Endothelial cell of umbilical vein (primary cell): ENCODE measurements at regions not wholly inside any gene's neighbourhood (a gene's known extent, or its start where the extent isn't known, plus 50 kb on each side); places are given as distances from the start of the nearest gene placed in this dataset.

Experiments
- BruUV-seq: library from RNA; stranded (reverse); fragments of 400-500 nt; replicated peaks from 2 replicates; lab custom pipeline; 2021; lab: Mats Ljungman, UMichigan
- CTCF ChIA-PET: fragments of 300-600, 350-600 bp; sonication (Branson Sonifier 250); formaldehyde crosslinking; loops from one replicate; lab custom pipeline; 2021; ENCODE audit warnings: antibody characterized with exemption, inconsistent platforms; lab: Charles Lee
- POLR2A ChIA-PET: fragments of 300-600, 350-600 bp; sonication (Branson Sonifier 250); formaldehyde crosslinking; loops from one replicate; lab custom pipeline; 2021; ENCODE audit warnings: antibody characterized with exemption, inconsistent platforms; lab: Charles Lee
- DNase-seq: peaks from one replicate; pipeline ENCODE4 v3.0.0-alpha.2; 2011; ENCODE audit warnings: low read depth, low spot score
- FAIRE-seq: peaks from 2 replicates; lab custom pipeline; 2011; peaks lifted over from hg19 to GRCh38; lab: Jason Lieb, UNC
- H2AFZ ChIP-seq: 2 replicates; pipeline ENCODE4 v1.6.0; 2012; ENCODE audit warnings: low read depth, low read length, control low read depth, inconsistent platforms
- H3K27ac ChIP-seq: 2 replicates; pipeline ENCODE4 v1.5.1; 2011; ENCODE audit warnings: low read depth, mild to moderate bottlenecking, control low read depth, low read length, moderate library complexity; ENCODE audit not compliant: insufficient read depth
- H3K27me3 ChIP-seq, 2 experiments: 2 replicates each; pipeline versions ENCODE4 v1.6.0 to v1.6.1; 2011; ENCODE audit warnings: low read length in 2 of 2, mixed read lengths in 1 of 2; ENCODE audit not compliant: control insufficient read depth in 2 of 2, insufficient read depth in 2 of 2
- H3K36me3 ChIP-seq, 2 experiments: 2 replicates in 1 of 2; 3 replicates in 1 of 2; pipeline ENCODE4 v1.5.1; 2011; ENCODE audit warnings: low read length in 2 of 2, mild to moderate bottlenecking in 1 of 2, moderate library complexity in 1 of 2; ENCODE audit not compliant: control insufficient read depth in 2 of 2, insufficient read depth in 2 of 2; ENCODE audit errors: extremely low read depth in 1 of 2
- H3K4me1 ChIP-seq: 3 replicates; pipeline ENCODE4 v1.5.1; 2011; ENCODE audit warnings: mild to moderate bottlenecking, low read length; ENCODE audit not compliant: control insufficient read depth, insufficient read depth; ENCODE audit errors: extremely low read depth
- H3K4me2 ChIP-seq: 2 replicates; pipeline ENCODE4 v1.6.1; 2011; ENCODE audit warnings: low read length, control low read depth, mixed read lengths; ENCODE audit not compliant: insufficient read depth
- H3K4me3 ChIP-seq, 3 experiments: fragments of 200-600 bp in 1 of 3; sonication (generic), shearing (Covaris generic) in 1 of 3; replicated peaks in 1 of 3; 2 replicates each; pipeline ENCODE4 v1.5.1; 2011 to 2016; ENCODE audit warnings: control low read depth in 3 of 3, low read length in 3 of 3, mild to moderate bottlenecking in 2 of 3, inconsistent platforms in 1 of 3, low read depth in 1 of 3, moderate library complexity in 1 of 3; ENCODE audit not compliant: insufficient read depth in 1 of 3
- H3K79me2 ChIP-seq: 2 replicates; pipeline ENCODE4 v1.6.0; 2012; ENCODE audit warnings: low read length, inconsistent platforms; ENCODE audit not compliant: control insufficient read depth, insufficient read depth
- H3K9ac ChIP-seq: replicated peaks from 2 replicates; pipeline ENCODE3; 2011; ENCODE audit warnings: low read length, control low read depth; ENCODE audit not compliant: insufficient read depth; ENCODE audit errors: extremely low read depth
- H3K9me1 ChIP-seq: replicated peaks from 3 replicates; pipeline ENCODE4 v1.6.0; 2011; ENCODE audit warnings: mild to moderate bottlenecking, low read length; ENCODE audit not compliant: control insufficient read depth, insufficient read depth; ENCODE audit errors: extremely low read depth
- H3K9me3 ChIP-seq: replicated peaks from 2 replicates; pipeline ENCODE4 v1.5.1; 2012; ENCODE audit warnings: low read length, inconsistent platforms; ENCODE audit not compliant: control insufficient read depth, insufficient read depth
- H4K20me1 ChIP-seq: replicated peaks from 2 replicates; pipeline ENCODE3; 2011; ENCODE audit warnings: mild to moderate bottlenecking, low read length; ENCODE audit not compliant: control insufficient read depth, insufficient read depth; ENCODE audit errors: extremely low read depth
- EZH2 ChIP-seq: IDR thresholded peaks from 2 replicates; pipeline ENCODE4 v1.6.1; 2012; ENCODE audit warnings: borderline replicate concordance, low read depth, mild to moderate bottlenecking, moderate library complexity, low read length, inconsistent platforms; ENCODE audit not compliant: severe bottlenecking
- FOS ChIP-seq: IDR thresholded peaks from 2 replicates; pipeline ENCODE4 v1.6.1; 2011; ENCODE audit warnings: mild to moderate bottlenecking, low read length, moderate library complexity, borderline replicate concordance; ENCODE audit not compliant: insufficient read depth
- GATA2 ChIP-seq: IDR thresholded peaks from 2 replicates; pipeline ENCODE4 v1.7.0; 2011; ENCODE audit warnings: low read depth, mild to moderate bottlenecking, moderate library complexity, mixed read lengths, low read length; ENCODE audit not compliant: insufficient read length, insufficient read depth
- JUN ChIP-seq: IDR thresholded peaks from 2 replicates; pipeline ENCODE4 v1.6.1; 2011; ENCODE audit warnings: borderline replicate concordance, low read depth; ENCODE audit not compliant: insufficient read length, insufficient read depth
- MYC ChIP-seq: IDR thresholded peaks from one replicate; pipeline ENCODE4 v1.6.1; 2011; ENCODE audit warnings: mild to moderate bottlenecking, low read depth, low read length
- POLR2A ChIP-seq: IDR thresholded peaks from 2 replicates; pipeline ENCODE4 v1.6.1; 2012; ENCODE audit warnings: low read depth, mild to moderate bottlenecking, control low read depth, low read length
- POLR2AphosphoS5 ChIP-seq: IDR thresholded peaks from 2 replicates; pipeline ENCODE4 v1.6.1; 2012; ENCODE audit warnings: low read depth, mild to moderate bottlenecking, control low read depth, low read length, moderate library complexity; ENCODE audit not compliant: insufficient read depth
- dilution Hi-C: fragments of 300-500 bp; cut with MboI; formaldehyde crosslinking; loops from one replicate; pipeline ENCODE4 v1.15.0; 2019; ENCODE audit warnings: low sequenced_read_pairs; ENCODE audit not compliant: extremely low pct_ligation_motif_present
- intact Hi-C: fragments of 100-400 bp; cut with micrococcal nuclease; formaldehyde crosslinking; loops from one replicate; pipeline ENCODE4 v1.10.0; 2022
- TF ChIP-seq, protein P1 (sequence below): IDR thresholded peaks from 2 replicates; pipeline ENCODE4 v1.6.1; 2011; ENCODE audit not compliant: insufficient read depth, insufficient read length
- TF ChIP-seq, protein P2 (sequence below), 2 donors: IDR thresholded peaks; 1 replicate in 1 of 2; 2 replicates in 1 of 2; pipeline ENCODE4 v1.5.1; 2011; ENCODE audit warnings: low read length in 2 of 2, mild to moderate bottlenecking in 2 of 2, moderate library complexity in 2 of 2, control low read depth in 1 of 2, inconsistent platforms in 1 of 2, low read depth in 1 of 2; ENCODE audit not compliant: insufficient read depth in 1 of 2; ENCODE audit errors: extremely low read depth in 1 of 2

DNA sequence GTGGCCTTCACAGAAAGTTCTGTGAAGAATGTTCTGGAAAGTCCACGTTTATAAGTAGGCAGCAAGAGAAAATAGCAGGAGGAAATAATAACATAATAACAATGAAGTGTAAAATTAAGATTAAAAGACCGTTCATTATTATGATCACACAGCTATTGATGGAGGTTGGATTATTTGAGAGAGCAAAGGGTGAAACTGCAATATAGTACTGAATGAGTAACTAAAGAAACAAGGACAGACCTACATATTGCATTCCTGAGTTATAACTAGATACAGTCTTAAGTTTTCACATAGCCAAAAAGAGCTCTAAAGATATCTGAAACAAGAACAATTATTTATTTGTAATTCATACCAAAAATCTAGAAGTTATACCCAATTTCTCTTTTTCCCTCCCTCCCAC lies 122.9 kb upstream of the TMEM164 start:
- H3K4me3 ChIP-seq, result no peak overlapping the region
- no TSS peak for BruUV-seq
- H3K9me1 ChIP-seq, result no peaks in the 10 kb centered on the region
- dilution Hi-C loops, result no loop called here
- FAIRE-seq (no peak), DNase-seq (no peak)
- H3K4me1 ChIP-seq, result no peaks in the 10 kb centered on the region
- no peaks in the 10 kb centered on the region for H4K20me1 ChIP-seq
- ChIA-PET CTCF (interaction anchor here (1.0 to 1.7 kb wide), 4 partner anchors 8 to 23 kb away, joined by 4 to 8 read pairs (median 6); no protein-coding TSS in a partner anchor), POLR2A (no interaction called here)
- no peaks in the 10 kb centered on the region for H3K36me3 ChIP-seq
- H3K79me2 ChIP-seq, result no peaks in the 10 kb centered on the region
- TF ChIP-seq POLR2AphosphoS5 (no peak), MYC (no peak), FOS (no peak), JUN (no peak), POLR2A (no peak), GATA2 (no peak), EZH2 (no peak)
- TF ChIP-seq, protein P1, sequence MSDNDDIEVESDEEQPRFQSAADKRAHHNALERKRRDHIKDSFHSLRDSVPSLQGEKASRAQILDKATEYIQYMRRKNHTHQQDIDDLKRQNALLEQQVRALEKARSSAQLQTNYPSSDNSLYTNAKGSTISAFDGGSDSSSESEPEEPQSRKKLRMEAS, result no peak
- TF ChIP-seq, protein P2, sequence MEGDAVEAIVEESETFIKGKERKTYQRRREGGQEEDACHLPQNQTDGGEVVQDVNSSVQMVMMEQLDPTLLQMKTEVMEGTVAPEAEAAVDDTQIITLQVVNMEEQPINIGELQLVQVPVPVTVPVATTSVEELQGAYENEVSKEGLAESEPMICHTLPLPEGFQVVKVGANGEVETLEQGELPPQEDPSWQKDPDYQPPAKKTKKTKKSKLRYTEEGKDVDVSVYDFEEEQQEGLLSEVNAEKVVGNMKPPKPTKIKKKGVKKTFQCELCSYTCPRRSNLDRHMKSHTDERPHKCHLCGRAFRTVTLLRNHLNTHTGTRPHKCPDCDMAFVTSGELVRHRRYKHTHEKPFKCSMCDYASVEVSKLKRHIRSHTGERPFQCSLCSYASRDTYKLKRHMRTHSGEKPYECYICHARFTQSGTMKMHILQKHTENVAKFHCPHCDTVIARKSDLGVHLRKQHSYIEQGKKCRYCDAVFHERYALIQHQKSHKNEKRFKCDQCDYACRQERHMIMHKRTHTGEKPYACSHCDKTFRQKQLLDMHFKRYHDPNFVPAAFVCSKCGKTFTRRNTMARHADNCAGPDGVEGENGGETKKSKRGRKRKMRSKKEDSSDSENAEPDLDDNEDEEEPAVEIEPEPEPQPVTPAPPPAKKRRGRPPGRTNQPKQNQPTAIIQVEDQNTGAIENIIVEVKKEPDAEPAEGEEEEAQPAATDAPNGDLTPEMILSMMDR (IDR thresholded peaks at IDR 0.05; ENCODE audit: extremely low read depth in 1 of 2, insufficient read depth in 1 of 2, low read depth in 1 of 2, low read length in 2 of 2), result no peak
- H3K27me3 ChIP-seq, result peaks cover 0 to 2% of the 10 kb centered on the region in 2 experiments
- H2AFZ ChIP-seq, result no peak overlapping the region
- intact Hi-C loops, result no loop called here
- H3K4me2 ChIP-seq, result no peak overlapping the region
- no peaks in the 10 kb centered on the region for H3K9me3 ChIP-seq
- no peak overlapping the region for H3K27ac ChIP-seq
- no peak overlapping the region for H3K9ac ChIP-seq
